Myocyte (in vitro differentiated cells): ENCODE measurements at regions not wholly inside any gene's neighbourhood (a gene's known extent, or its start where the extent isn't known, plus 50 kb on each side); places are given as distances from the start of the nearest gene placed in this dataset.
A peak's percentile ranks its signal among the peaks of the same experiment; 100 is the strongest.

Experiments
- DNase-seq: peaks from one replicate; pipeline ENCODE4 v3.0.0-alpha.2; 2012; ENCODE audit warnings: low read depth

GRCh38 chr6:147029923-147030322 is 174.3 kb upstream of the STXBP5 start:
- DNase-seq, result no peak

DNA sequence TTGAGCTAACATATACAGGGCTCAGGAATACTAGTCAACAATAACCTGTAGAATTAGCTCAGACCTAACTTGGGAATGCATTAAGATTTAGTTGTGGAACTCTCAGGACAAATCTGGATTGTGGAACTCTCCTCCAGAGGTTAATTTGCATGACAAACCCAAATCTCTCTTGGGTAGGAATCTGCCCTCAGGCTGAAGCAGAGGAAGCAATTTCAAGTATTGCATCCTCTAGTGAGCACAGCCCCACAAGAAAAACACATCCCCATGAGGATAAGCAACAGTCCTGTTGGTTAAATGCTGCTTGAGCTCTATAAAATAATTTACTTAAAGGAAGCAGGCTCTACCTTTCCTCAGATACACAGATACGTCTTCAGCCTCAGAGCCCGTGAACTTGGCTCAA is 170.9 kb upstream of the STXBP5 start:
- DNase-seq, result no peak

DNA sequence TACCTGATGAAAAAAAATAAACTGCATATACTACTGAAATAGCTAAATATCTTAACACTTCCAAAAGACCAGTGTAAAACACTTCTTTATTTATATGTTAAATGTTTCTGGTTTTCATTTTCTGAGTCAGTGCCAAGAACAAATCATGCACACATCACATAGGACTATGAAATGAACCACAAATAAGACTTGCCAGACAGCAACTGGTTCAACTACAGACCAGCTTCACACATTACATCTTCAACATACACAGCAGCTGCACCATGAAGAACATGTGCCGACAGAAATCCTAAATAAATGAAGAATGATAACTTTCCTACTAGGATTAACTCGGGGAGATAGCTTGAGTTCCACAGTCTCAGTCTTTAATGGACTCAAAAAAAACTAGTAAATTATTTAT is 168.3 kb upstream of the STXBP5 start:
- DNase-seq, result no peak

GRCh38 chr6:147037881-147038280 is 166.3 kb upstream of the STXBP5 start:
- DNase-seq, result no peak

GRCh38 chr6:147040121-147040910 is 163.9 kb upstream of the STXBP5 start:
- peak; percentile 31 for DNase-seq

DNA sequence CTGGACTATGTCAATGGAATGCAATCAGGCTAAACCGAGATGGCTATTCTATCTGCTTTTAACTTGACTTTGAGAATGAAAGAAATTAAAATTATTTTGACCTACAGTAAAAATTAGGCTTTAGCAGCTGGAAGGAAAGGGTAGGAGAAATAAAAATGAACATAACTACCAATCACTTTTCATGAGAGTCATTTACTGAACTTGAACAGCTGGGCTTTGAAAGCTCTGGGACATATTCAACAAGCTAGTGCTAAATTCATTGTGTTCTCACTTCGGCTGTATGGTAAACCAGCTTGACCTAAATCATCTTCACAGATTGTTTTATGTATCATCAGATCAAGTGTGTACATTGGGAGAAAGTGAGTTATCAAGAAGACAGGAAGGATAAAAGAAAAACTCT is 161.5 kb upstream of the STXBP5 start:
- DNase-seq, result no peak

DNA sequence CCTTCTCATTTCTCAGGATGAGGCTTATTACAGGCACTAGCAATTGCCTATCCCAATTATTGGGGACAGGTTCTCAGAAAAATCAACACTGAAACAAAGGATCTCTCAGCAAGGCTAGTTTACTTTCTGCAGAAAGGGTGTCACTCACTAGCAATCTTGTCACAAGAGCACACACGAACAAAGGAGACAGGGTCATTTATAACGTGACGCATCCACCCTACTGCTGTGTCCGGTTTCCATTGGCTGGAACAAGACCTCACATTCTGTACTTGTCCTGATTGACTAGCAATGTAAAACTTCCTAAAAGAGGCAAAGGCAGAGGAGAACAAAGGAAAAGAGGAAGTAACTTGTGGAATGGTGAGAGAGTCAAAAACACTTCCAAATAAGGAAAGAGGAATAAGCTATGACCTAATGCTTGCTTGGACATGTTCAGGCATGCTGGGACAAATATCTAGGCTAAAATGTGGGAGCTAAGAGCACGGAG is 160.2 kb upstream of the STXBP5 start:
- DNase-seq, result peak; percentile 26

GRCh38 chr6:147046141-147046877 is 157.9 kb upstream of the STXBP5 start:
- DNase-seq, result no peak

GRCh38 chr6:147048930-147049329 is 155.3 kb upstream of the STXBP5 start:
- DNase-seq, result no peak

- DNase-seq, result no peak
These were observed 150.8 kb upstream of the STXBP5 start for GRCh38 chr6:147053311-147053921.

DNA sequence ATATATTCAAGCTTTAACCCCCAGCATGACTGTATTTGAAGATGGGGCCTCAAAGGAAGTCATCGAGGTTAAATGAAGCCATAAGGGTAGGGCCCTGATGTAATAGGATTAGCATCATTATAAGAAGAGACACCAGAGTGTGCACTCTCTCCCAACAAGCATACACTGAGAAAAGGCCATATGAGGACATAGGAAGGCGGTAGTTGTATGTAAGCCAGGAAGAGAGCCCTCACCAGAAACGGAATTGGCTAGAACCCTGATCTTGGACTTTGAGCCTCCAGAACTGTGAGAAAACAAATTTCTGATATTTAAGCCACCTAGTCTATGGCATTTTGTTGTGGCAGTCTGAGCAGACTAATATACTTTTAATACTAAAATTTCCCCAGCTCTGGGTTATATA is 150.1 kb upstream of the STXBP5 start:
- DNase-seq, result no peak

- no peak for DNase-seq
These were observed 149.3 kb upstream of the STXBP5 start for GRCh38 chr6:147054871-147055270.

GRCh38 chr6:147055821-147056392 is 148.3 kb upstream of the STXBP5 start:
- no peak for DNase-seq

GRCh38 chr6:147057188-147057587 is 147.0 kb upstream of the STXBP5 start:
- no peak for DNase-seq

- DNase-seq, result no peak
These were observed 146.4 kb upstream of the STXBP5 start for GRCh38 chr6:147057705-147058342.

DNA sequence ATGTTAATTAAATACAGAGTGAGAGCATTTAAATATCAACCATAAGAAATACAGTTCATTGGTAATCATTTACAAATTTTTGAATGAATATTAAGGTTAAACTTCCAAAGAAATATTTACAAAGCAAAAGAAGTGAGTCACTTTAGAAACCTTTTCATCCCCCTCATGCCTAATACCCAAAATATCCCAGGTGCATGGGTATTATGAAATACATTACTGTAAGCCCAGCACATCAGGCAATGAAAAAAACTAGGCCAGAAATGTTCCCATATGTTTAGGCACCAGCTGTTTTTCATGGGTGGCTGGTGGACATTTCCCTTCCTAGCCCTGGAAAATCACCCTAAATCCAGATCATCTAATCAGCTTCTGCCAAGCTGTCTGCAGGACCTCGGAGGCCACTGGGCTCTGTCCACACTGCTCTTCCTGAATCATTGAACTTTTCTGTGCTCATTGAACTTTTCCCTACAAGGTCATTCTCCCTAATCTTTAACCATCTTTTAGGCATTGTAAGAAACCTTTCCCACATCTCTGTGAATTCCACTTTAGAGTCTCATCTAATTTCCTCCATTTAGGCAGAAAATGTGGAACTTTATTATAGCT is 145.3 kb upstream of the STXBP5 start:
- no peak for DNase-seq

- DNase-seq, result no peak
These were observed 143.6 kb upstream of the STXBP5 start for GRCh38 chr6:147060636-147061035.

DNA sequence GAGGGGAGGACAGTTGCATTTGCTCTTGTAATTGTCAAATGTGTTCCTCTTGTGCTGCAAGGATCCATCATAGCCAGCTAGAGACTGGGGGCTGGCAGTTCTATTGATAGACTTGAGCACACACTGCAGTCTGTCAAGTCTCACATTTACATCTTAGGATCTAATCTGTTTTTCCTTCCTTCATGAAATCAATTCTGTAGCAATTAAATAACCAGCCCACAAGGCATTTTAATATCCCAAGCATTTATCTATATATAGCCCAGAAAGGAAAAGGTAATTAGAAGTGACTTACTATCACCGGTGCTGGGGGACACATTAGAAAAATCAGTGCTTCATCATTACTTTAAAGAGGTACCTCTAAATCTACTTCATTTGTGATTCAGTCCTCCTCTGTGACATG is 143.0 kb upstream of the STXBP5 start:
- no peak for DNase-seq

DNA sequence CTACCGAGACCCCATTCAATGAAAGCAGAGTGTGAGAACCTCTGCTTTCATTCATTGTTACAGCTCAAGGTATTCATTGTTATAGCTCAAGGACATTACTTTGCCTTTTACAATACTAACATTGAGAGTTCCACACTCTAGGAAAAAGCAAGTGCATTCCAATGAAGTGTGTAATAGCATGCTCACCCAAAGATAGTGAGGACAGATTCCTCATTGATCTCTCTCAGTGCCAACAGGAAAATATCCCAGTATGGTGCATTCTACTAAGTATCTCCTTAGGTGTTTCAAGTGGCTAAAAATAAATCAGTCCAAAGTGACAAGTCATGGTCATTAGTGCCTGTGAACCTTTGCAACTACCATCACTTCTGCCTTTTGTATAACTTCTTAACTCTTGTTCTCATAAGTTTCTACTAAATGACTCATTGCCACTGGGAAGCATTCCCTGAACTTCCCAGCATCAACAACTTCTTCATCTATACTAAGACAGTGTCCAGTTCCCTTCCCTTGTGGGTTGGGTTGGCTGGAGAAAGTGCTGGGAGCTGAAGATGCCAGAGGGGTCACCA is 140.7 kb upstream of the STXBP5 start:
- peak; percentile 29 for DNase-seq

- DNase-seq, result no peak
These were observed 138.4 kb upstream of the STXBP5 start for GRCh38 chr6:147065786-147066185.

DNA sequence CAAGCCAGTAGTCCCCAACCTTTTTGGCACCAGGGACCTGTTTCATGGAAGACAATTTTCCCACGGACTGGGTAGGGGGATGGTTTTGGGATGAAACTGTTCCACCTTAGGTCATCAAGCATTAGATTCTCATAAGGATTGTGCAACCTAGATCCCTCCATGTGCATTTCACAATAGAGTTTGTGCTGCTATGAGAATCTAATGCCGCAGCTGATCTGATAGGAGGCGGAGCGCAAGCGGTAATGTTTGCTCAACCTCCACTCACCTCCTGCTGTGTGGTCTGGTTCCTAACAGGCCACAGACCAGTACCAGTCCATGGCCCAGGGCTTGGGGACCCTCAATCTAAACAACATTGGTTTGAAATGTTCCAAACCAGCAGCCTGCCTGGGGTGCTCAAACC is 137.0 kb upstream of the STXBP5 start:
- no peak for DNase-seq
